Middle frontal gyrus (tissue), 1 donor: ENCODE measurements at regions not wholly inside any gene's neighbourhood (a gene's known extent, or its start where the extent isn't known, plus 50 kb on each side); places are given as distances from the start of the nearest gene placed in this dataset.
"Not testable (repeated sequence)": the region's sequence is repeated elsewhere in the genome, so short reads cannot be mapped to it uniquely, and the experiment has no call there.

Experiments
- DNase-seq: peaks from one replicate; pipeline ENCODE4 v3.0.0-alpha.2; 2015; ENCODE audit warnings: low spot score; ENCODE audit errors: extremely low spot score

DNA sequence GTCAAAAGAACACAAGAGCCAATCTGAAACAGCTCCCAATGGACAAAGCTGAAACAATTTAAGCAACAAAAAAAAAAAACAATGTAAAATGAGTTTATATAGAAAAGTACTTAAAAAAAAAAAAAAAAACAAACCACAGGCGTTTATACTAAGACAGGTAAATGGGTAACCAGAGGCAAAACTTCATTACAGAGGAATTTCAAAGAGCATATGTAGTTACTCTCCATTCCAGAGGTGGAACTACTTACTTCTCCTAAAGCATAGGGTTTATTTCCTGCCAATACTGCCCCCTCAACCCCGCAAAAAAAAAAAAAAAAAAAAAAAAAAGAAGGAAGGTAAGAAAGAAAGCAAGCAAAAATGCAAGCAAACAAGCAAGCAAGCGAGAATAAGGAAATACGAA is 132.9 kb downstream of the LIG4 start:
- no peak for DNase-seq

DNA sequence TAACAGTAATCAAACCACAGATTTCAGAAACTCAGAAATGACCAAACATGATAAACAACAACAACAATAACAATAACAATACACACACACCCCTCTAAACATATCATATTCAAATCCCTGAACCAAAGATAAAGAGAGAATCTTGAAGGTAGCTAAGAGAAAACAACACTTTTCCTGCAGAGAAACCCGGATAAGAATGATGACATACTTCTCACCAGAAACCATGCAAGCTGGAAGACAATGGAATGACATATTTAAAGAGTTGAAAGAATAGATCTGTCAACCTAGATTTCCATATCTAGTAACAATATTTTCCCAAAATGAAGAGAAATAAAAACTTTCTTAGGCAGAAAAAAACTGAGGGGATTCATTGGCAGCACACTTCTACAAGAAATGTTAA is 138.1 kb downstream of the LIG4 start:
- DNase-seq: no peak

DNA sequence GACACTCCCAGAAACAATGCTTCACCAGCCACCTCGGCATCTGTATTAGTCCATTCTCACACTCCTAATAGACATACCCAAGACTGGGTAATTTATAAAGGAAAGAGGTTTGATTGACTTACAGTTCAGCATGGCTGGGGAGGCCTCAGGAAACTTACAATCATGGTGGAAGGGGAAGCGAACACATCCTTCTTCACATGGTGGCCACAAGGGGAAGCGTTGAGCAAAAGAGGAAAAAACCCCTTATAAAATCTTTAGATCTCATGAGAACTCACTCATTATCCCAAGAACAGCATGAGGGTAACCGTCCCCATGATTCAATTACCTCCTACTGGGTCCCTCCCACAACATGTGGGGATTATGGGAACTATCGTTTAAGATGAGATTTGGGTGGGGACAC is 140.9 kb downstream of the LIG4 start:
- not testable (repeated sequence) for DNase-seq

DNA sequence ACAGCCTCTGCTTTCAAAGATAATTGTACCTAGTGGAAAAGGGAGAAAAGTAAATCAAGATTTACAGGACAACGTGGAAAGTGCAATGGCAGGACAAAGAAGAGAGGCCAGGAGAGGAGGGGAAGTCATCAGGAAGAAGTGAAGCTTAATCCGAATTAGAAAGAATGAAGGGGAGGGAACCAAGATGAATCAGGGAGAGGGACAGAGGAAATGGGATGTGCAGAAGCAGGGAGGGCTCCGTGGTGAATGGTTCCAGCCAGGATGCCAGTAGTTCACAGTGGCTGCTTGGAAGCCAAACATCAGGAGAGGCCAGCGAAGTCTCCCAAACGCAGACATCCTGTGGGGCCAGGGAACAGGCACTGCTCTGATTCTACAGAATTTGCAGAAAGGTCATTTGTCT is 144.4 kb downstream of the LIG4 start:
- DNase-seq: no peak

DNA sequence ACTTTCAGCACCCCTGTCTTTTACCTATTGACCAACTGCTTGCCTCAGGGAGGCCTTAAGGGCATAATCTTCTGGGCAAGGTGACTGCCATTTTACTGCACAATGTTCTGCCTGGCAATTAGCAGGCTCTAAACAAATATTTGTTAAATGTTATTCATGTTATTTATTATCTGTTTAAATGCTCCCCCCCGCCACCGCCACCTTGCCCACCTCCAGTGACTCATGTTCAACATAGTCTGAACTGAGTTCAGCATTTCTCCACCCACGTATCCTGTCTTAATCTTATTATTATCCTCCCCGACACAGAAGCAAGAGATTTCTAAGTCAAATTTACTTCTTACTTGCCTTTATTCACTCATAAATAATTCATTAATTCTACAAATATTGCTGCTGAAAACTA is 144.8 kb downstream of the LIG4 start:
- no peak for DNase-seq

DNA sequence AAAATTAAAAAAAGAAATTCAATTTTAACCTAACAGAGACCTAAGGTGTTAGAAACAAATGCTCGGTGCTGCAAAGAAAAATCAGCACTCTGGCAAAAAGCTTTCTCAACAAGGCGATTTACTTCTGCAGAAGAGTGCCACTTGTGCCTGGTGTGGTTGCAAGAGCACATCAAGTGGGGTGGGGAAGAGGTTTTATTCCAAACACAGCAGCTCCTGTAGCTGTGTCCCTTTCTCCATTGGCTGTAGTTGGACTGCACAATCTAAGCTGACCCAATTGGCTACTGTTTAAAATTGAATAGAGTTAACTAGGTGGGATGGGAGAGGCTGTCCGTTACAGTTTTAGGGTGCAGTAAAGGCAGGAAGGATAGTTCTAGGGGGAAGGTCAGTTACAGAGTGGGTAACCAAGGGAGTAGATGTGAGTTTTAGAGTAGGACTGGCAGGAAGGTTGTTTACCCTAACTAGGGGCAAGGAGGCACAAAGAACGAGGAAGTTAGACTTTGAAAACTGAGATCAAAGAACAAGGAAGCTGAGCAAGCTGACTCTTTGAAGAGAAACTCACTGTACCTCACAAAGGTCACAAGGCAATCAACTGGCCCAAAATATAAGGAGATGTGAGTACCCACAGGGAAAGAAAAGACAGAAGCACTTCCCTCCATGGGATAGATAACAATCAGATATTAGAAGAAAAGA is 145.7 kb downstream of the LIG4 start:
- no peak for DNase-seq

DNA sequence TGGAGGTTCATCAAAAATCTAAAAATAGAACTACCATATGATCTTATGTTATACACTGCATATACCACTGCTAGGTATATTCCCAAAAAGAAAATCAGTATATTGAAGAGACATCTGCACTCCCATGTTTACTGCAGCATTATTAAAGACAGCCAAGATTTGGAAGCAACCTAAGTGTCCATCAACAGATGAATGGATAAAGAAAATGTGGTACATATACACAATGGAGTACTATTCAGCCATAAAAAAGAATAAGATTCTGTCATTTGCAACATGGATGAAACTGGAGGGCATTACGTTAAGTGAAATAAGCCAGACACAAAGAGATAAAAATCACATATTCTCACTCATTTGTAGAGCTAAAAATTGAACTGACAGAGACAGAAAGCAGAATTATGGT is 151.0 kb downstream of the LIG4 start:
- DNase-seq: not testable (repeated sequence)

DNA sequence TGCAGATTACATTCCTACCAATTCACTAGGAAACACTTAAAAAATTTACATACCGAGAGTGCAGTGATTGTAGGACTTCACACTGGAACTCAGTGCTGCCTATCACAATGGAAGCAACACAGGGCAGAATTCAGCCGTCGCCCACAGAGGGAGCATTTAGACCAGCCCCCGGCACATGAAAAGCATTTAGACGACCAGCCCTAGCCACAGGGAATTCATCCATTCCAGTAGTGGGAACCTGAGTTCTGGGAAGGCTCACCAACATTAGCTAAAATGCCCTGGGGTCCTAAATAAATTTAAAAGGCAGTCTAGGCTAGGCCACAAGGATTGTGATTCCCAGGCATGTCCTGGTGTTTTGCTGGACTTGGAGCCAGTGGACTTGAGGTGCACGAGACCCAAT is 155.2 kb downstream of the LIG4 start:
- no peak for DNase-seq

DNA sequence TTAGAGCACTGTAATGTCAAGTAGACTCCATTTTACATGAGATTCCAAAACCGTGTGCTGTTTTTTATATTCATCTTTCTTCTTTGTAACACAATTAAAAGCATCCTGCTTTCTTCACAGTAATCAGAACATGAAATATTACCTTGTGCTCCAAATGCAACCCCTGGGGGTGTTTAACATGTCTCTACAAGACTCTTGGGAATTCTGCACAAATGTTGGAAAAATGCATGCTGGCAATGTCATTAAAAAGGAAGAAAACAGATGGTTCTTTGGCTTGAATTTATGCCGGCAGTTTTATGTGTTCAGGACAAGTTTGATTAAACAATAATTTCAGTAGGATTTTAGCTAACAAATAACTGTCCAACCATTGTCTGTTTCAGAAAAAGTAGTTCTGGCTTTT is 159.1 kb downstream of the LIG4 start:
- DNase-seq: no peak

DNA sequence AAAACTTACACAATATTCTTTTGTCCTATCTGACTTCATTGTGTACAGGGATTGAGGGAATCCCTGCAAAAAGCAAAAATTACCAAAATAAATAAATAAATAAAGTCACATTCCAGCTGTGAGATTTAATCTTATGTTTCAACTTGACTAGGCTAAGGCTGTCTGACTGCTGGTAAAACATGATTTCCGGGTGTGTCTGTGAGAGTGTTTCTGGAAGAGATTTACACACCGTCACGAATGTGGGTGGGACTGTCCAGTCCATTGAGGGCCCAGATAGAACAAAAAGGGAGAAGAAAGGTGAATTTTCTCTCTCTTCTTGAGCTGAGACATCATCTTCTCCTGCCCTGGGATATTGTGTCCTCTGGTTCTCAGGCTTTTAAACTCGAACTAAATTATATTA is 166.1 kb downstream of the LIG4 start:
- DNase-seq: no peak

DNA sequence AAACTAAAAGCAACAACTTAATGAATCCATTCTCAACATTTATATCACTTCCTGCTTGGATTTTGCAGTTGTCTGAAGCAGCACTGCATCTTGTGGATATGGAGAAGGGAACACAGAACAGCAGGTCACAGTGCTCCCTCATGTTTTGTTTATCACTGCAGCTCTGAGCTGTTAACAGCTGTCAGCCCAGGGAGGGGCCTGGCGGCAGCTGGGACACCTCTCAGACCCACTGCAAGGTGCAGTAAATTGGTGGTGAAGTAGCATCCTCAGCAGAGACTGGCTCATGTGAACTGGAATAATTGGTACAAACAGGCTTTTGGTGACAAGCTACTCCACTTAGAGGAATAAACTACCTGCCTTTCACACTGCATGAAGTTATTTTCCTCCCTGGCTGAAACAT is 170.4 kb downstream of the LIG4 start:
- DNase-seq: no peak

DNA sequence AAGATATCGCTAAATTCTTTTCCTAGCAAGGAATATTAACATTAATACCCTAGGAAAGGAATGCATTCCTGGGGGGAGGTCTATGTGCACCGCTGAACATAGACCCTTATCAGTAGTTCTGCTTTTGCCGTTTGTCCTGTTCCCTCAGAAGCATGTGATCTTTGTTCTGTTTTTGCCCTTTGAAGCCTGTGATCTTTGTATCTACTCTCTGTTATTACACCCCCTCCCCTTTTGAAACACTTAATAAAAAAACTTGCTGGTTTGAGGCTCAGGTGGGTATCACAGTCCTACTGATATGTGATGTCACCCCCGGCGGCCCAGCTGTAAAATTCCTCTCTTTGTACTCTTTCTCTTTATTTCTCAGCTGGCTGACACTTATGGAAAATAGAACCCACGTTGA is 172.5 kb downstream of the LIG4 start:
- not testable (repeated sequence) for DNase-seq

DNA sequence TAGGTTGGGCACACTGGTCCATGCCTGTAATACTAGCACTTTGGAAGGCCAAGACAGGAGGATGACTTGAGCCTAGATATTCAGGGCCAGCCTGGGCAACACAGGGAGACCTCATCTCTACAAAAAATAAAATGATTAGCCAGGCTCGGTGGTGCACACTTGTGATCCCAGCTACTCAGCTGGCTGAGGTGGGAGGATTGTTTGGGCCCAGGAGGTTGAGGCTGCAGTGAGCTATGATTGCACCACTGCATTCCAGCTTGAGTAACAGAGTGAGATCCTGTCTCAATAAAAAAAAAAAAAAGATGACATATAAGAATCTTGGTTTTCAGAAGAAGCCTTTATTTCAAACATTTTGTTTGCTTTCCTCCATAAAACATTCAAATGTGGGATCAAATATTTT is 178.0 kb downstream of the LIG4 start:
- DNase-seq: no peak

DNA sequence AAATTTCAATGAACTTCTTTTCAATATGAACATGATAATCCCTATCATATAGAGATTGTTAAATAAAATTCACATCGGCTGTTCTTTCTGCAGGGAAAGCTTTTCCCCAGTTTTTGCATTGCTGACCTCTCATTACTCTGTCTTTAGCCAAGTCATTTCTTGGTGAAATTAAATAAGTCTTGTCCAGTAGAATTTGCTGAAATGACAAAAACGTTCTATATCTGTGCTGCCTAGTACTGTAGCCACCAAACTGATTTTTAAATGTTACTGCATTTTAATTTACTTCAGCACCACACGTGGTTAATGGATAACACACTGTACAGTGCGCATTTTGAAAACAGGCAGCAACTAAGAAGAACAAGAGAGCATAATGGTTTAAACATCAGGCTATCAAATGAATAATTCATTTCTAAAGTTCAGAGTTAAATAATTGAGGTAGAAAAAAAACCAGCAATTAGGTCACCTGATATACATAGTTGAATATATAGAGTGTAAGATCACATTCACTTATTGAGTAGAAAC is 178.9 kb downstream of the LIG4 start:
- no peak for DNase-seq

DNA sequence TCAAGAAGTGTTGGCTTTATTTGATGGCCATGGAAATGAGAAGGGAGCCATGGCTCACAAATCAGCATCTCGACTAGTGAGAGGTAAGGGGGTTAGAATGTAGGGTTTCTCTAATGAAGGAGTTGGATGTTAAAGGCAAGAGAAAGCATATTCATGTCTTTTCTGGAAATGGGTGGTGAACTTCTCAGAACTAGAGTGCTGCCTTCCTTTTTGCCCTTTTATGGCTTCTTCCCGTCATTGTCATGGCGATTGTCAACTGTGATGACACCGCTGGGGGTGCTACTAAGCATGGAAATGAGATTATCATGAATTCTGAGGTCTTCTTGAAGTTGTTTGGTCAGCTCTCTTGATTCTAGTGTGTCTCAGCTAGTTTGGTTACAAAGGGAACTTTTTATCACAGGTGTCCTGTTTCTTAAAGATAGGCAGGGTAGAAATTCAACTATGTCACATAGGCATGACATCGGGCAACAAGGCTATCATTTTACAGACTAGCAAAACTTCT is 180.4 kb downstream of the LIG4 start:
- no peak for DNase-seq

DNA sequence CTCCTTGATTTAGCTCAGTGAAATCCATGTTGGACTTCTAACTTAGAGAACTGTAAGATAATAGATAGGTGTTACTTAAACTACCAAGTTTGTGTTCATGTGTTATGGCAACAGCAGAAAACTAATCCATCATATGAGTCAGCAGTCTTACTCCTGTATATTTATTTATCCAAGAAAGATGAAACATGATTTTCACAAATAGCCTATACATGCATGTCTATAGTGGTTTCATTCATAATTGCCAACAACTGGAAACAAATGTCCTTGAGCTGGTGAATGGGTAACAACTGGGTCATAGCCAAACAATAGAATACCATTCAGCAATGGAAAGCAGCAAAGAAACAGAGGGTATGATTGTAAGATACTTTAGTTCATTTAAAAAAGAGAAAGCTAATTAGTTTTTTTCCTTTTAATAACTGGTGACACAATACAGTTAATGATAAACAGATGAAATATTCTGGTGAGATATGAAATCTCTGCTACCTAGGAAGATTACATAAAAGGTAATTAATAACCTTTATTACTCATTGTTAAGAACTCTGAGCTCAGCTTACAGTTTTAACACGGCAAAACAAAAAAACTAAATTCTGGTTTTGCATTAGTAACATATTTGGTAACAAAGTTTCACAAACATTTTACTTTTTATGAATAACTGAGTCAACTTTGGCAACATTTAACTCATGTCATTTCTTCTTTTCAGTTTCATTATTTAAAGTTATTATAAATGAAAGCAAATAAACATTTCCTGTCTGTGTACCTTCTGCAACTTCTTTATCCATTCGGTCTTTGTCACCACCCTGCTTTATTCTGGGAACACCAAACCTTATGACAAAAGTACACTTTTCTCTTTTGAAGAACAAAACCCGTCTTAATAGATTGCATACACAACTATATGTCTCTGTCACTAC is 181.3 kb downstream of the LIG4 start:
- no peak for DNase-seq

DNA sequence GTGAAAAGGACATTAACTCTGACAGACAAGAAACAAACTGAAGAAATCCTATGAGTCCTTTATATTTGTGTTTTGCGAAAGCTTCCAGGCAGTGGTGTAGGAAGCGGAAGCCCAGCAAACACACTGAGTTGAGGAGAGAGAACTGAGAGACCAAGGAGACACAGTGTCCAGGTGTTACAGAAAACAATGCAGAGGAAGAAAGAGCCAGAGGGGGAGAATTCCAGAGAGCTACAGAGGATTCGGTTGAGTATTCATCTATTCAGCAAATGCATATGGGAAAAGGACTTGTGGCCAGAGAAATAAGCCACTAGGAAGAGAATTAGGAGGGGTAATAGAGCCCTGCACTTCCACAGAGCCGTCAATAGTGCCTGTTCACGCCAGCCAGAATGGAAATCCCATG is 183.5 kb downstream of the LIG4 start:
- no peak for DNase-seq

DNA sequence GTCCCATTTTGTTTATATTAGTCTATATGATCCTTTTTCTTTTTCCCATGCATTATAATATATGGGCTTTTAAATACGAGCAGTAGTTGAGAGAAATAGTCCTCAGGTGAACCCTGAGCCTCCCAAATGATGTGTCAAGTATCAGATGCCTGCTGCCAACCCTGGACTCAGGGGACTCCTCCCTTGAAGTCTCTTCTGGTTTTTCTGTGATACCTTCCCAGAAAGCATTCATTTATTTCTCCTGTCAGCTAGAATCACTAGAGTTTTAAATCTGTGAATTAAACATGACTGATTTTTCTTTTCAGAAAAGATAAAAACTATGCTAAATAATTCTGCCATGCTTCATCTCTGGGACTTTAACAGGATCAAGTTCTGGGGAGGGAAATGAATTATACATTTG is 184.6 kb downstream of the LIG4 start:
- no peak for DNase-seq

DNA sequence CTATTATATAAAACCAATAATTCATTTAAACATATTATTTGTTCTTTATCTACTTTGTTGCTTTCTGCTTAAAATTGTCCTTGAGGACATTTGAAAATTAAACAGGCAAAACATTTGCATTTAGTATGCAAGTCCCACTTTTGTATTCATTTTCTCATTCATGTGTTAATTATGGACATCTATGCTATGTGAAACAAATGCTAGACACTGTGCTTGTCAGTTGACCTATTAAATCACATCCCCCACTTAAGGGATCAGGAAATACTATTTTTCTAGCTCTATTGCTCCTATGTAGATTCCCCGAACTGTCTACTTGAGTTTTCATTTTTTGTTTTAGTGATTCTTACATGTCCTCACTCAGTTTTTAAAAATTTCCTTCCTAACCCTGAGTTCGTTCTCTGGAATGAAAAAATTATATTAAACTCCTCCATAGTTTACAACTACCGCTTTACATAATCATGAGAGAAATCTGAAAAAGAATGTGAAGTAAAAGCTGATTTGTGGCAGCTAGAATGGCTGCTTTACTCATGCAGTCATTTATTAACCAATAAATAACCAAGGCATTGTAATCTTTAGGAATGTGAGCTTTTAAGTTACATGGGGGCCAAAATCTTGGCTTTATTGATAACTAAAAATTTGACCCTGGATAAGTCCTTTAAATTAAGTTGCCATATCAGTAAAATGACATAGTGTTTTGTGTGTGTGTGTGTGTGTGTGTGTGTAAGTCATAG is 188.5 kb downstream of the LIG4 start:
- DNase-seq: no peak

DNA sequence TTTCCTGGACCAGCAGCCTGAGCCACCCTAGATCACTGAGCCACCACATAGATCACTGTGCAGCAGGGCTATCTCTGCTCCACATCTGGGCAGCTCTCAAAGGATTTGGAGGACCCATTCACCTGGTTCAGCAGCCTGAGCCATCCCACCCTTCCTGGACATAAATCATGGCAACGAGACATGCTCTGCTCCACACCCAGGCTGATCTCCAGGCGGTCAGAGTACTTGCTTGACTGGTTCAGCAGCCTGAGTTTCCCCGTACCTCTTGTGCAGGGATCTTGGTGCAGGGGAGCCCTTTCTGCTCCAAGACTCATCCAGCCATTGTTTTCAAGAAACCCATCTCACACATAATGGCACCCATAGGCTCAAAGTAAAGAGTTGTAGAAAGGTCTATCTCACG is 195.3 kb downstream of the LIG4 start:
- DNase-seq: no peak

DNA sequence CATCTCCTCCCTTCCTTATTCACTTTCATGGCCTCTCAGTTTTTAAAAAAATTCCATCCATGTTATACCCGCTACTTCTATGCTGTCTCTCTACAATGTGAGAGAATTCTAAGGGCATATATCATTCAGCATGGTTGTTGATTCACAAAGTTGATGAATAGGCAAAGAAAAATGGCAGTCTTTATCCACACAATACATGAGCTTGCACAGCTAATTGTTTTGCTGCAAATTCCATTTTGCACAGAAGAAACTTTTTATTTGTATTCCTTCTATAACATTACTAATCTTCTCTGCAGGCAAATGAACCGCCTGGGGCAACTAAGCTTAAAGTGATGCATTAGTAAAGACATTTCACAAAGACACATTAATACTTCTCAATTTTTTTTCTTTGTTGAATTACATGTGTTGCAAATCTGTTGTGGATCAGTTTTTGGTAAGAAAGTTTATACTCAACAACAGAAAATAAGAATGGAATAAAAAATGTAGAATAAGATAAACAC is 196.9 kb downstream of the LIG4 start:
- no peak for DNase-seq

DNA sequence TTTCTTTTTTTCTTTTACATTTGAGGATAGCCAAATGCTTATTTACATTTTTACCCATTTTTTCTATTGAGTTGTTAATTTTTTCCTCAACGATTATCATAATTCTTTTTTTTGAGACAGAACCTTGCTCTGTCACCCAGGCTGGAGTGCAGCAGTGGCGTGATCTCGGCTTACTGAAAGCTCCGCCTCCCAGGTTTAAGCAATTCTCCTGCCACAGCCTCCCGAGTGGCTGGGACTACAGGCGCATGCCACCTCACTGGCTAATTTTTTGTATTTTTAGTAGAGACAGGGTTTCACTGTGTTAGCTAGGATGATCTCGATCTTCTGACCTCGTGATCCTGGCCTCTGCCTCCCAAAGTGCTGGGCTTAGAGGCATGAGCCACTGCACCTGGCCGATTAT is 208.7 kb downstream of the LIG4 start:
- DNase-seq: no peak
